ENCODE measurements at regions not wholly inside any gene's neighbourhood (a gene's known extent, or its start where the extent isn't known, plus 50 kb on each side); places are given as distances from the start of the nearest gene placed in this dataset.
"Not testable (repeated sequence)": the region's sequence is repeated elsewhere in the genome, so short reads cannot be mapped to it uniquely, and the experiment has no call there.

DNA sequence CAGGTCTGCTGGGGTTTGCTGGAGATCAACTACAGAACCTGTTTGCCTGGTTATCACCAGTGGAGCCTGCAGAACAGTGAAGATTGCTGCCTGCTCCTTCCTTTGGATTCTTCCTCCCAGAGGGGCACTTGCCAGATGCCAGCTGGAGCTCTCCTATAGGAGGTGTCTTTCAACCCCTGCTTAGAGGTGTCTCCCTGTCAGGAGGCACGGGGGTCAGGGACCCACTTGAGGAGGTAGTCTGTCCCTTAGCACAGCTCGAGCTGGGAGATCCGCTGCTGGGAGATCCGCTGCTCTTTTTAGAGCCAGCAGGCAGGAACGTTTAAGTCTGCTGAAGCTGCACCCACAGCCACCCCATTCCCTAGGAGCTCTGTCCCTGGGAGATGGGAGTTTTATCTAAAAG lies 1806.3 kb upstream of the ADGRL3 start:
- no peak overlapping the region for H3K4me3 ChIP-seq
- no peak overlapping the region for H3K27ac ChIP-seq

DNA sequence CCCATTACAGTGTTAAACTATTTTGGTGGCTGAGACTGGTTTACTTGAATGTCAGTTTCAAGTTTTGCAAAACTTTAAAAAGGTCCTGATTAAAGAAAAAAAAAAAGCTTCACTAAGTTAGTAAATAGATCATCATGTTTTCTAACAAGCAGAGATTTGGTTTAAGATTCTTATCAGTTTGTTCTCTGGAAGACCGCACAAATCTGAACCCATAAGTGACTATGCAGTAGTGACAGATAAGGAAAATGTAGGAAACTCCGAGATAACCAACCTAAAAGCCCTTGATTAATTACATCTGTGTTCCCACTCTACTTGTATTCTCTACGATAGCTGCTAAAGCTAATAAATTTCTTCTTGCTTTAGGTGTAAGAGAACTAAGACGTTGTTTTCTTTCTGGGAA lies 1799.8 kb upstream of the ADGRL3 start:
- no peak overlapping the region for H3K27ac ChIP-seq

DNA sequence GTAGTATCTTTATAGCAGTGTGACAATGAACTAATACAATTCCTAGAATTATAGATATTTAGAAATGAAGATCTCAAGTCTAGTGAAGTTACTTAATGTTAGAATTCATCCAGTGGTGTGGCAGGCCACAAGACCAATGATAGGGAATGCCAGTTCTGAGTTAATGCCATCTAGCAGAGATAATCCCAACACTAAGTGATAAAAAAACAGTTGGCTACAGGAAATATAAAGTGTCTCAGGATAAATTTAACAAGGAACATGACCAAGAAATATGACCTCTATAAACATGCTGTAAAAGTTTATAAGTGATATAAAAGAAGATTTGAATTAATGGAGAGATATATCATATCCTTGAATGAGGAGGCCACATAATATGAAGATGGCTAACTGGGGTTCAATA lies 1790.5 kb upstream of the ADGRL3 start:
- no peak overlapping the region for H3K27ac ChIP-seq
- no peak overlapping the region for H3K4me3 ChIP-seq

More for the DNA sequence above, 1799.8 kb upstream of the ADGRL3 start:
- H3K4me3 ChIP-seq: no peak overlapping the region

DNA sequence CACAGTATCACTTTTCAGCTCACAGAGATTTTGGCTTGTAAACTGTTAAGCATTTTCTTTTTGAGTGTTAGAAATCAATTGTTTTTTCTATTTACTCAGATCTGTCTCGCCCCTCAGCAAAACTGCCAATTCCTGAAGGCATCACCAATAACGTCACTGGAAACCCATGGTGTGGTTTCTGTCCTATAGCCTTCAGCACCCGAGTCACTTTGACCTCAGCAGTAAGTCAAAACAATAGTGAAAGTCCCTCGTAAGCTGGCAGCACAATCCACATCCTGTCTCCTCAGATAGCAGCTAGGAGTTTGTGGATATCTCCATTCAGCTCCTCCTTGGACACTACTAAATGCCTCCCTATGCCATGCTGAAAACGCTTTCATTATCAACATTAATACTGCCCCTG lies 1787.4 kb upstream of the ADGRL3 start:
- Histone ChIP-seq H3K4me3 (no peak overlapping the region), H3K27ac (no peak overlapping the region)

DNA sequence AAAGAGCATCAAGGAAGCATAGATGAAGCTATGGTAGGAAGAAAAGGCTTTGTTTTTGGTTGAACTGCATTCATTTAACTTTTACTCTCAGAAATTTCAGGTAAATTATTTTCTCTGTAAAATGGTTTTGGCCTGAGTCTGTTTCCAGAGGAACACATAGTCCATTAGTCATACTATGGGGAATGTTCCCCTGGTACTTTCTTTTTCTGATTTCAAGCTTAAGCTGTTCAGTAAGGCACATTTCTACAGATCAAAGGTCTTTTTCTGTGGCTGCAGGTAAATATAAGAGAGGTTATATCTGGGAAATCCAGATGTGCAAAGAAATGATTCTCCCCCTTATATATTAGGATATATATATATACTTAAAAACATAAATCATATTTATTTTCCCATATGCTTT lies 1744.4 kb upstream of the ADGRL3 start:
- Histone ChIP-seq H3K4me3 (no peak overlapping the region), H3K27ac (no peak overlapping the region)

DNA sequence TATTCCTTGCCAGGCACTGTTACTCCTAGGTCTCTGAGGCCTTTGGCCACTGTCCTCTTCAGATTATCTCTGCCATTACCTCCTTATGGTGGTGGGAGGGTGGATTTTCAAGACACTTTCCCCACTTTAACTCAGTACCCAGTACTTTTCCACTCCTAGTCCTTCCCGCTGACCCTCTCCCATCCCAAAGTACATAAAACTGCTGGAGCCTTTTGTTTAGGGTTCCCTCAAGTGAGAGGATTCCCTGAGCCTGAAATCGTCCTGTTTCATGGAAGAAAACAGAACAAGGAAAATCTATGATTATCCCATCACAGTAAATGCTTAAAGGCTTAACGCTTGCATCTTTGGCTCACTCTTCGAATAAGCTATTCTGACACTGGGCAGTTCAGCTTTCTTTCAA lies 1742.5 kb upstream of the ADGRL3 start:
- H3K27ac ChIP-seq: no peak overlapping the region
- no peak overlapping the region for H3K4me3 ChIP-seq

DNA sequence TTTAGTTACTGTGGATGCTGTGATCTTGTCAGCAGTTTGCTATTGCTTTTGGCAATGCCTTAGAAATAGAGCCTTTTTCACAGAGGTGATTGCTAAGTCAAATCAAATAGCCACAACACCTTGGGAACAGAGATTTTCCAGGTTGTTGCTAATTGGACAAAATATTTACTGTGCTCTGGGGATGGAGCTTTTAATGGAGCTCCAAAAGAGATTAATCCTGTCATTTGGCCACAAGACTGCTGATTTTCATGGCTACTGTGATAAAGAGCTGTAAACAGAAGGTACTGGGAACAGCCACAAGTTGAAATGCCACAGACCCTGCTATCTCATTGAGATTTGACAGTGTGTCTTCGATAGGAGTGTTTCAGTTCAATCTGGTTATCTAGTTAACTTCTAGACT lies 1715.2 kb upstream of the ADGRL3 start:
- H3K4me3 ChIP-seq: no peak overlapping the region
- no peak overlapping the region for H3K27ac ChIP-seq

DNA sequence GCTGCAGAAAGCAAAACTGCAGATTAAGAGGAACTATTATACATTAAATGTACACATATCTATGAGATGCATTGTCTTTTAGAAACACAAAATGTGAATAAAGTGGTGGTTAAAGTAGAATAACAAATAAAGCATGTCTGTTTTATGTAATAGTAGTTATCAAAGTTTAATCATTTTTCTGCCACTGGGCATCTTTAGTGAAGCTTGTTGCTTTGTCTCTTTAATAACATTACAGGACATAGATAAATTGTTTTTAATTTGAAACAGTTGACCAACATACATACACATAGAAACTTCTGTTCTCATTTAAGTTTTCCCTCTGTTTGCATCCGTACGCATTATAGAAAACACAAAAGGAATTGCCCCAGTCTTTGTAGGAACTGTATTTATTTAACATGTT lies 1700.0 kb upstream of the ADGRL3 start:
- no peak overlapping the region for H3K4me3 ChIP-seq
- H3K27ac ChIP-seq: no peak overlapping the region

DNA sequence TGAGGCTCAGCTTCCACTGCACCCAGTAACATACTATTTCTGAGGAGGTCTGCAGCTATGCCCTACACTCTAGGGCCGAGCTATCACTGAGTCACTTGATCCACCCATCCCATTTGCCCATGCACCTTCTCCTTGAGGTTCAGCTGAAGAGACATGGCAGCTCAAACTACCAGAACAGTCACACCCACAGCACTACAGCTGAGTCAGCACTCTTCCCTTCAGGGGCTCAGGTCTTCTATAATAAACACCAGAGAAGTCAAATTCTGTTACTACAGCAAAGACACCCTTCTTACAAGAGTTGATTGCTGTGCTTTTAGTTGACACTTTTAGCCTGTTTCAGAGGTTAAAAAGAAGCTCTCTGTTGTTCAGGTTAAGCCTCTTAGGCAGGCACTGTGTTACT lies 1696.4 kb upstream of the ADGRL3 start:
- no peak overlapping the region for H3K27ac ChIP-seq
- H3K4me3 ChIP-seq: no peak overlapping the region

DNA sequence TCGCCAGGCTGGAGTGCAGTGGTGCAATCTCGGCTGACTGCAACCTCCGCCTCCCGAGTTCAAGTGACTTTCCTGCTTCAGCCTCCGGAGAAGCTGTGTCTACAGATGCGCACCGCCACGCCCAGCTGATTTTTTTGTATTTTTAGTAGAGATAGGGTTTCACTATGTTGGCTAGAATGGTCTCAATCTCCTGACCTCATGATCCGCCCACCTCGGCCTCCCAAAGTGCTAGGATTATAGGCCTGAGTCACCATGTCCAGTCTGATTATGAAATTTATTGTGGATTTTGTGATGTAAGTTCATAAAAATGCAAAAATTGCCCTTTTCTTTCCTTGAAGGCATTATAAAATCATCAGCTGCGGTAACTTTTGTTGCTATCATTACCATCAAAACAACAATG lies 1688.3 kb upstream of the ADGRL3 start:
- not testable (repeated sequence) for H3K4me3 ChIP-seq, H3K27ac ChIP-seq

DNA sequence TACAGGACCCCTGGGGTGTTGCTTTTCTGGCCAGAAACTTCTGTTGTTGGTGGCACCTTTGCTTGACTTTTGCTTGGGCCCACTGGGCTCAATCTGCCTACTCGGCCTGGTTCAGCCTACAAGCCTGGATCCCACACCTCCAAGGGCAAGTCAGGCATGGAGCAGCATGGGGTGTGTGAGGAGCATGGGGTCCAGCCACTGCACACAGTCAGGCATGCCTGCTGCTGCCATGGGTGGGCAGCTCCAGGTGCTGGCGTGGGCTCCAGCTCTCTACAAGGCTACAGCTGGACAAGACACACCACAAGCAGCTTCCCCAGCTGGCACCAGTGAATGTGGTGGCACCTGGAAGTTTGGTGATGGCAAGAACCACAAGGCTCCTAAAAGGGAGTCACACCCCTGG lies 1683.1 kb upstream of the ADGRL3 start:
- Histone ChIP-seq H3K27ac (no peak overlapping the region), H3K4me3 (no peak overlapping the region)

DNA sequence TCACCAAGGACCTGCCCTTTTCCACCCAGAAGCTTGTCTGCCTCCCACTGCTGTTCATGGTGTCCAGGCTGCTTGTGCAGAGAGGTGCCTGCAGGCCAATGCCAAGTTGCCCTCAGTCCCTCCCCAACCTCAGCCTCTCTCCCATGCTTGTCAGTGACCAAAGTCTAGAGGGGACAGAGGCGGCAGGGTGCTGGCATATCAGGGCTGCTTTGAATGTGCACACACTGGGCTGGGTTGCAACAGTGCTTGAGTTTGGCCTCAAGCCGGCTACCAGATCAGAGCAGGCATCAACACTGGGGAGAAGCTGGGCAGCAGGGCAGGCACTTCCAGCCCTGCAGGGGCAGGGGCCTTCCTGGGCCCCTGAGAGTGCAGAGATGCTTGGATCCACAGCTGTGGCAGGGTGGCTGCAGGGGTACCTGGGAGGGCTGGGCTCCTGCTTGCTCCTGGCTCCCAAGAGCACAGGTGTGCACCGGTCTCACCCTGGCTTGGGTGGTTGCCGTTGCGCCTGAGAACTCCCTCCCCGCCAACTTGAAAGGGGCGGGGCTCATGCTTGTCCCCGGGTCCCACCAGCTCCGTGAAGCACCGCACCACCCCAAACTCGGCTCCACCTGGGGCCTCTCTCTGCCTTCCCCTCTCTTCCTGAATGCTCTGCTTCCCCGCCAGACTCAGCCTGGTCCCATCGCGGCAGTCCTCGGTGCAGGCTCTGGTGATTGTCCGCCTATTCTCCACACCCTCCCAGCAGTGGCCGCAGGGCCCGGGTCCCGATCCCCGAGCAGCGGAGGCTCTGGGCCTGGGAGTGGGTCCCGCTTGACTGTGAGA lies 1681.9 kb upstream of the ADGRL3 start:
- Histone ChIP-seq H3K4me3 (no peak overlapping the region), H3K27ac (no peak overlapping the region)

DNA sequence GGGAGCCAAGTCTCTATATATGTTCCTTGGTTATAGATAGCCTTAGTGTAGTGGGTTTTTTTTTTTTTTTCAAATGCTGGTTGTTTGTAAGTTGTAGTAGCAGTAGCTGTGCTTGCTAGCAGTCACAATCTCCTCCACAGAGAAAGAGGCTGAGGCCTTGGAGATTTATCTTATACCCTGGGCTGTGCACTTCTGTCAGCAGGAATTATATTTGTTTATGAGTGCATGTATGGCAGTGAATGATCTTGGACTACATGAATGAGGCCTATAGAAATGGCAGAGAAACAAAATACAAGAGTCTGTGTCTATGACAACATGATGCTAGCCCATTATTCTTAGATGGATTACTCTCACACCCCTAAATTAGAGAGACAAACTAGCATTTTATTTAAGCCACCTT lies 1674.2 kb upstream of the ADGRL3 start:
- Histone ChIP-seq H3K27ac (no peak overlapping the region), H3K4me3 (no peak overlapping the region)

DNA sequence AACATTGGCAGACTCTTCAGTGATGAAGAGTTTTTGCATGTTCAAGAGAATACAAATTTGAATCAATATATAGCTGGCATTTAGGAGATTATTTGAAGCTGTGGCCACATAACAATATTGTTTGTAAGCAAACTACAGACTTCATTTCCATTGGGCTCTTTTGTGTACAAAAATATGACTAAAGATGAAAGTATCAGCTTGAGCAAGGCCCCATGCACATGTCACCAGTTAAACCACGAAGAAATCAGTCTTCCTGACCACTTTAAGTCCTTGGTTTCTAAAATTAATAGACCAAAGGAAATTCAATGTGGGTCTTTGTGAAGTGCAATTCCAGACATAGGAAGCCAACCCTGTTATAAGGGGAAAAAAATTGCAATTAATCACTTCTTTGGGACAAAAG lies 1664.6 kb upstream of the ADGRL3 start:
- Histone ChIP-seq H3K4me3 (no peak overlapping the region), H3K27ac (no peak overlapping the region)

DNA sequence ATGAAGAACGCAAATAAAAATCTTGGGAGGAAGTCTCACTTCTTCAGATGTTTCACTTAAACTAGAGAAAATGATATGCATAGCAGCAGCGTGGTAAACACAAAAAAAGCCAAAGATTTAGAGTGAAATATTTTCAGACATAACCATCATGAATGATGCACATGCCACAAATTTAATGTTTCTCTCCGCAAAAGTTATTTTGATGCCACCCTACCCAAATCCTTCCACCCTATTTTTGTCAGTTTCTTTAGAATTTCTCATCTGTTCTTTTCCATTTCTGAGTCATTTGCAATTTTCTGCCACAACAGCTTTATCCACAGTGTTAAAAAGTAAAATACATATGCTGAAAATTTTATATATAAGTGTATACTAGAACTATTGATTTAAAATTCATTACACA lies 1663.7 kb upstream of the ADGRL3 start:
- no peak overlapping the region for H3K27ac ChIP-seq
- H3K4me3 ChIP-seq: no peak overlapping the region

DNA sequence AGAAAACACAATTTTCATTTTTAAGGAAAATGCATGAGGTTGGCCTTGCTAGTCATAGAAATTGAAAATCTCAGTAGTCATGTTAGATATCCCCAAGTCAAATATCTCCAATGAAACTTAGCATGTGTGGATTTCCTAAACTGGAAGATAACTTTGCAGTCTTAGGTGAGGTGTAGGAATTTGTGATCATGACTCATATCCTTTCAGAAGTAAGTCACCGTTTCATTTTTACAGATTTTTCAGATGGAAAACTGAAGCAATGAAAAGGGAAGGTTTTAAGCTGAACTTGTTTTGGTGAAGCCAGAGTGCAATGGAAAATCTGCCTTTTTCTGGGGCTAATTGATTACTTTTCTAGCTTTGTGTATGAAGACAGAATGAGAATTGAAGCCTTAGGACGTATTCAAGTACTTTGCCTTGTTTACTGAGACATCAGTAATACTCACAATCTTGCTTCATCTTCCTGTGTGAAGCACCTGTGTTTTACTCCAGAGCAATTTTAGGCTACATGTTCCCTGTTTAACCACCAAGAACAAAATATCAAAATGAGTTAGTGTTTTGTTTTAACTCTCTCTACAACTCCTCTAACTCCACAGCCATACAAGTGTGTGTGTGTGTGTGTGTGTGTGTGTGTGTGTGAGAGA lies 1662.8 kb upstream of the ADGRL3 start:
- Histone ChIP-seq H3K4me3 (no peak overlapping the region), H3K27ac (no peak overlapping the region)

DNA sequence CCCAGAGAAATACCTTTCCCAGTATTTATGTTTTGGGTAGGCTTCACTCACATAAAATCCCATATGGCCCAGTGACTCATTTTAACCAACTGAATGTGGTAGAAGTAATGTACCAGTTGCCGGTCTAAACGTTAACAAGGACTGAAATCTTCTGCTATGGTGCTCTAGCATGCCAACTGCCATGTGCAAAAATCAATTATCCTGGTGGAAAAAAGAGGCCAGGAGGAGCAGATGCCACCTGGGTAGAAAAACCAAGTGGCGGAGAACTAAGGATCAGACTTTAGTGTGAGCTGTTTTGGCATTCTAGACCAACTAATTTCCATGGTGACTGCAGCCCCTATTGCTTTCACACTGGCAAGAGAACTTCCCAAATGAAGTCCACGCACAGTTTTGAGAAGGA lies 1660.7 kb upstream of the ADGRL3 start:
- Histone ChIP-seq H3K4me3 (no peak overlapping the region), H3K27ac (no peak overlapping the region)

DNA sequence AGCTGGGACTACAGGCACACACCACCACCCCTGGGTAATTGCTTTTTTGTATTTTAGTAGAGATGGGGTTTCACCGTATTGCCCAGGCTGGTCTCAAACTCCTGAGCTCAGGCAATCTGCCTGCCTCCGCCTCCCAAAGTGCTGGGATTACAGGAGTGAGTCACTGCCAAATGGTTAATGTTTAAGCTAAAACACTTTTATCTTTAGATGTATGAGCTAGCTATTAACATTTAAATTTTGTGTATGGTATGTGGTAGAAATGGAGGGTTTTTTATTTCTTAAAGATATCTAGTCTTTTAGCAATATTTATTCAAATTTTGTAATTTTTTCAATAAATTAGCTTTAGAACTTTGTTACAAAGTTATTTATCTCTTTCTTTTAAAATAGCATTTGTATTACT lies 1659.8 kb upstream of the ADGRL3 start:
- Histone ChIP-seq H3K4me3 (no peak overlapping the region), H3K27ac (no peak overlapping the region)

DNA sequence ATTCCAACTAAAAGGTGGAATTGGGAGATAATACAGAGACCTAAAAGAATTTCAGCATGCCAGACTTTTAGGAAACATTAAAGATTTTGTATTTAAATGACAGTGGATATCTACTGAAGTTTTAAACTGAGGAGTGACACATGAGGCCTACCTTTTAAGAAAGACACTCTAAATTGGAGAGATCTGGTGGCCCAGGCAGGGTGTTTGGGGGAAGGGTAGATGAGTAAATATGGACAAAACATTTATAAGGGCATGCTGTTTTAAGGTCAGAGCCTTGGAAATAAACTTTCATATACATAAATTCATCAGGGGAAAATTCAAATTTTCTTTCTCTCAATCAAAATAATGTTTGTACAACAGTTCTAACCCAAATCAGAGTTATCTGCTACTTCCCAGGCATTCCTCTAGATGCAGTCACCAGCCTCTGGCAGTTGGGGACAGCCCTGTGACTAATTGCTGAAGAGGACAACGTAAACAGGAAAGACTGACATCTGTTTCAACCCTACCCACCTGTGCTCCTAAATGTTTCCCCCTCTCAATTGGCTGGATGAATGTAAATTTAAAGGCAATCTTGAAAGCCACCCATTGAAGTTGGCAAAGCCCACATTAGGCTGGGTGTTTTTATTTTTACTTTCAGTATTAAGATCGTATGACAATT lies 1646.9 kb upstream of the ADGRL3 start:
- Histone ChIP-seq H3K4me3 (peak overlapping the region in 1 of 7 experiments; percentile 16), H3K27ac (peak overlapping the region in 2 of 21 experiments; percentile 24 to 50)

DNA sequence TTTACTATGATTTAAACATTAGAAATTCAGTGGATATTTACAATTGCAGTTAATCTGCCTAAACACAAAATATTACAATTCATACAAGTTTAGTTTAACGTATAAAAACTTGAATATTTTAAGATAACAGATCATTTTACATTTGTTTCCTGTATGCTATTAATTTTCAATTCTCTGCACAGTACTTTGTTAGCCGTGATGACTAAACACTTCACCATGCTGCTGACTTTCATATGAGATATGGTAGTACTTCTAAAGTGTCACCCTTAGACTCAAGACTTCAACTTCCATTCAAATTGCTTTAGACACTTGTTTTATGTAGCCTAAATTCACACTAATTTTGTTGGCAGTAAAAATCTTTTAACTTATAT lies 1646.4 kb upstream of the ADGRL3 start:
- H3K27ac ChIP-seq: peak overlapping the region in 2 of 21 experiments; percentile 24 to 50
- peak overlapping the region in 1 of 7 experiments; percentile 16 for H3K4me3 ChIP-seq

DNA sequence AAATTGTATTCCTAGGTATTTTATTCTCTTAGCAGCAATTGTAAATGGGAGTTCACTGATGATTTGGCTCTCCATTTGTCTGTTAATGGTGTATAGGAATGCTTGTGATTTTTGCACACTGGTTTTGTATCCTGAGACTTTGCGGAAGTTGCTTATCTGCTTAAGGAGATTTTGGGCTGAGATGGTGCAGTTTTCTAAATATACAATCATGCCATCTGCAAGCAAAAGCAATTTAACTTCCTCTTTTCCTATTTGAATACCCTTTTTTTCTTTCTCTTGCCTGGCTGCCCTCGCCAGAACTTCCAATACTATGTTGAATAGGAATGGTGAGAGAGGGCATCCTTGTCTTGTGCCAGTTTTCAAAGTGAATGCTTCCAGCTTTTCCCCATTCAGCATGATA lies 1643.9 kb upstream of the ADGRL3 start:
- H3K27ac ChIP-seq, H3K4me3 ChIP-seq: not testable (repeated sequence)

All from skin epidermis (tissue), 12 donors.